AG08396 (cell line): ENCODE measurements at regions not wholly inside any gene's neighbourhood (a gene's known extent, or its start where the extent isn't known, plus 50 kb on each side); places are given as distances from the start of the nearest gene placed in this dataset.

Experiments used
- DNase-seq: peaks from one replicate; pipeline ENCODE4 v3.0.0; 2012; ENCODE audit warnings: low spot score, mixed read lengths

- DNase-seq: no peak
Measured at GRCh38 chr13:83937579-83937978, 55.3 kb upstream of the SLITRK1 start.

GRCh38 chr13:83935566-83935965 lies 53.3 kb upstream of the SLITRK1 start:
- no peak for DNase-seq
